HepG2 (cell line): ENCODE measurements at regions not wholly inside any gene's neighbourhood (a gene's known extent, or its start where the extent isn't known, plus 50 kb on each side); places are given as distances from the start of the nearest gene placed in this dataset.

Experiments used
- ATAC-seq: fragments of 200-7000 bp; cut with Tn5 transposase; 3 replicates; pipeline ENCODE4 v1.9.1; 2020; ENCODE audit warnings: mild to moderate bottlenecking, moderate library complexity
- BruUV-seq: library from RNA; stranded (reverse); fragments of 400-500 nt; replicated peaks from 2 replicates; lab custom pipeline; 2021; lab: Mats Ljungman, UMichigan
- CTCF ChIA-PET: fragments of 300-600 bp; formaldehyde crosslinking; extraction: SDS; loops from one replicate; lab custom pipeline; 2021; ENCODE audit warnings: low total read pairs, inconsistent platforms, low intra/inter-chr PET ratio; lab: Yijun Ruan, JAX
- POLR2A ChIA-PET: fragments of 350-600 bp; sonication (Branson Sonifier 250); formaldehyde crosslinking; loops from one replicate; lab custom pipeline; 2020; ENCODE audit warnings: antibody characterized with exemption, inconsistent platforms; lab: Yijun Ruan, JAX
- DNase-seq: peaks from one replicate; pipeline ENCODE4 v3.0.0-alpha.2; 2015; ENCODE audit warnings: low spot score
- FAIRE-seq: peaks from 3 replicates; lab custom pipeline; 2011; peaks lifted over from hg19 to GRCh38; lab: Jason Lieb, UNC
- H2AFZ ChIP-seq: one replicate; pipeline ENCODE4 v1.6.1; 2011; ENCODE audit warnings: low read length, inconsistent platforms
- H3K27ac ChIP-seq: fragments of 300-600 bp; 3 replicates; pipeline ENCODE4 v1.8.0; 2011; ENCODE audit warnings: mixed run types, mild to moderate bottlenecking, mixed read lengths, low read length, inconsistent platforms; ENCODE audit not compliant: insufficient read depth; ENCODE audit errors: extremely low read length
- H3K27me3 ChIP-seq, 2 experiments: fragments of 200-600 bp in 1 of 2; 2 replicates in 1 of 2; 3 replicates in 1 of 2; pipeline versions ENCODE4 v1.6.0 to v1.8.0; 2011; ENCODE audit warnings: low read length in 2 of 2, mild to moderate bottlenecking in 2 of 2, moderate library complexity in 2 of 2, inconsistent platforms in 1 of 2; ENCODE audit not compliant: insufficient read depth in 2 of 2, control insufficient read depth in 1 of 2
- H3K36me3 ChIP-seq, 2 experiments: fragments of 200-600 bp in 1 of 2; replicated peaks in 1 of 2; 2 replicates in 1 of 2; 3 replicates in 1 of 2; pipeline versions ENCODE4 v1.5.1 to v1.8.0; 2011; ENCODE audit warnings: low read length in 2 of 2, inconsistent platforms in 1 of 2; ENCODE audit not compliant: insufficient read depth in 2 of 2, control insufficient read depth in 1 of 2
- H3K4me1 ChIP-seq: 2 replicates; pipeline ENCODE4 v1.5.1; 2012; ENCODE audit warnings: low read length, inconsistent platforms; ENCODE audit not compliant: insufficient read depth
- H3K4me2 ChIP-seq: 2 replicates; pipeline ENCODE4 v1.6.0; 2011; ENCODE audit warnings: low read depth, low read length, inconsistent platforms
- H3K4me3 ChIP-seq, 3 experiments: fragments of 200-600 bp in 1 of 3; sonication (generic), shearing (Covaris generic) in 1 of 3; replicated peaks in 1 of 3; 2 replicates each; pipeline ENCODE4 v1.5.1; 2011 to 2016; ENCODE audit warnings: low read length in 3 of 3, inconsistent platforms in 2 of 3, low read depth in 2 of 3, mild to moderate bottlenecking in 2 of 3, control low read depth in 1 of 3, mixed read lengths in 1 of 3; ENCODE audit not compliant: insufficient read depth in 1 of 3
- H3K79me2 ChIP-seq: one replicate; pipeline ENCODE4 v1.6.1; 2011; ENCODE audit warnings: low read length, inconsistent platforms; ENCODE audit not compliant: insufficient read depth
- H3K9ac ChIP-seq: 2 replicates; pipeline ENCODE4 v1.6.0; 2011; ENCODE audit warnings: mild to moderate bottlenecking, low read depth, low read length, inconsistent platforms; ENCODE audit not compliant: insufficient read depth
- H3K9me3 ChIP-seq: 2 replicates; pipeline ENCODE4 v1.5.1; 2012; ENCODE audit warnings: mild to moderate bottlenecking, low read length
- H4K20me1 ChIP-seq: 2 replicates; pipeline ENCODE4 v1.6.0; 2011; ENCODE audit warnings: inconsistent platforms, mild to moderate bottlenecking, low read length, moderate library complexity; ENCODE audit not compliant: insufficient read depth
- RFX5 ChIP-seq: IDR thresholded peaks from 2 replicates; pipeline ENCODE4 v1.6.1; 2011; ENCODE audit warnings: low read depth, low read length, improper control_type of control experiment
- SMAD9 ChIP-seq: sonication (generic); formaldehyde crosslinking; IDR thresholded peaks from 2 replicates; pipeline ENCODE4 v1.5.1; 2020; ENCODE audit warnings: mild to moderate bottlenecking, missing genetic modification reagents
- ZKSCAN1 ChIP-seq: fragments of 150-350 bp; IDR thresholded peaks from 2 replicates; pipeline ENCODE4 v1.6.1; 2014; ENCODE audit warnings: low read length
- WGBS: methylation state at CpG from one replicate; pipeline ENCODE4 v1.1.6; 2017; ENCODE audit warnings: low lambda C conversion rate; 5-methylcytosine and 5-hydroxymethylcytosine counted together
- in situ Hi-C: cut with HindIII; loops from 2 replicates; pipeline ENCODE4 v1.10.0; 2017; ENCODE audit warnings: low pct_unique_long_range_greater_than_20kb; ENCODE audit not compliant: extremely low pct_ligation_motif_present
- intact Hi-C: fragments of 100-400 bp; cut with micrococcal nuclease; formaldehyde crosslinking; loops from one replicate; pipeline ENCODE4 v1.10.0; 2022; ENCODE audit not compliant: unreplicated experiment
- TF ChIP-seq, protein P1 (sequence below): sonication (generic); formaldehyde crosslinking; conservative IDR thresholded peaks from 2 replicates; pipeline ENCODE4 v1.4.0; 2020; ENCODE audit warnings: mild to moderate bottlenecking, missing genetic modification reagents, moderate library complexity
- TF ChIP-seq, protein P2 (sequence below): sonication (generic); formaldehyde crosslinking; IDR thresholded peaks from 2 replicates; pipeline ENCODE4 v1.5.0; 2020; ENCODE audit warnings: missing genetic modification reagents, mild to moderate bottlenecking, borderline replicate concordance

DNA sequence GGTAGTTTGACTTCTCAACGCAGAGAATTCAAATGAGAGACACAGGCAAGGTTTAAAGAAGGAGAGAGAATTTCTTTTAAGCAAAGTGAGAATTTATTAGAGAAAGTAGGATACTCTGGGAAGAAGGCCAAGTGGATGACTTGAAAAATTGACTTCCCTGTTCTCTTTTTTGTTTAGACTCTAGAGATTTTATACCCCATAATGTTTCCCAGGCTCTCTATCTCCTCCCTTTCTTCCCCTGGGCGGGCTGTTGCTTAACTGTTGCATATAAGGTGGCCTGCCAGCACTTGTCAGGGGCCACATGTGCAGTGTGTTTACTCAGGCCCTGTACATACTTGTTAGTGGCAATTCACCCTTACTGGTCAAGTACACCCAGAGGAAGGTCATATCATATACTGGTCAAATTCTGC lies 403.7 kb downstream of the SLC6A15 start (continued):
- TF ChIP-seq, protein P1, sequence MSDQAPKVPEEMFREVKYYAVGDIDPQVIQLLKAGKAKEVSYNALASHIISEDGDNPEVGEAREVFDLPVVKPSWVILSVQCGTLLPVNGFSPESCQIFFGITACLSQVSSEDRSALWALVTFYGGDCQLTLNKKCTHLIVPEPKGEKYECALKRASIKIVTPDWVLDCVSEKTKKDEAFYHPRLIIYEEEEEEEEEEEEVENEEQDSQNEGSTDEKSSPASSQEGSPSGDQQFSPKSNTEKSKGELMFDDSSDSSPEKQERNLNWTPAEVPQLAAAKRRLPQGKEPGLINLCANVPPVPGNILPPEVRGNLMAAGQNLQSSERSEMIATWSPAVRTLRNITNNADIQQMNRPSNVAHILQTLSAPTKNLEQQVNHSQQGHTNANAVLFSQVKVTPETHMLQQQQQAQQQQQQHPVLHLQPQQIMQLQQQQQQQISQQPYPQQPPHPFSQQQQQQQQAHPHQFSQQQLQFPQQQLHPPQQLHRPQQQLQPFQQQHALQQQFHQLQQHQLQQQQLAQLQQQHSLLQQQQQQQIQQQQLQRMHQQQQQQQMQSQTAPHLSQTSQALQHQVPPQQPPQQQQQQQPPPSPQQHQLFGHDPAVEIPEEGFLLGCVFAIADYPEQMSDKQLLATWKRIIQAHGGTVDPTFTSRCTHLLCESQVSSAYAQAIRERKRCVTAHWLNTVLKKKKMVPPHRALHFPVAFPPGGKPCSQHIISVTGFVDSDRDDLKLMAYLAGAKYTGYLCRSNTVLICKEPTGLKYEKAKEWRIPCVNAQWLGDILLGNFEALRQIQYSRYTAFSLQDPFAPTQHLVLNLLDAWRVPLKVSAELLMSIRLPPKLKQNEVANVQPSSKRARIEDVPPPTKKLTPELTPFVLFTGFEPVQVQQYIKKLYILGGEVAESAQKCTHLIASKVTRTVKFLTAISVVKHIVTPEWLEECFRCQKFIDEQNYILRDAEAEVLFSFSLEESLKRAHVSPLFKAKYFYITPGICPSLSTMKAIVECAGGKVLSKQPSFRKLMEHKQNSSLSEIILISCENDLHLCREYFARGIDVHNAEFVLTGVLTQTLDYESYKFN = no peak
- TF ChIP-seq RFX5 = no peak
- TF ChIP-seq, all 625 proteins: peak for 0

DNA sequence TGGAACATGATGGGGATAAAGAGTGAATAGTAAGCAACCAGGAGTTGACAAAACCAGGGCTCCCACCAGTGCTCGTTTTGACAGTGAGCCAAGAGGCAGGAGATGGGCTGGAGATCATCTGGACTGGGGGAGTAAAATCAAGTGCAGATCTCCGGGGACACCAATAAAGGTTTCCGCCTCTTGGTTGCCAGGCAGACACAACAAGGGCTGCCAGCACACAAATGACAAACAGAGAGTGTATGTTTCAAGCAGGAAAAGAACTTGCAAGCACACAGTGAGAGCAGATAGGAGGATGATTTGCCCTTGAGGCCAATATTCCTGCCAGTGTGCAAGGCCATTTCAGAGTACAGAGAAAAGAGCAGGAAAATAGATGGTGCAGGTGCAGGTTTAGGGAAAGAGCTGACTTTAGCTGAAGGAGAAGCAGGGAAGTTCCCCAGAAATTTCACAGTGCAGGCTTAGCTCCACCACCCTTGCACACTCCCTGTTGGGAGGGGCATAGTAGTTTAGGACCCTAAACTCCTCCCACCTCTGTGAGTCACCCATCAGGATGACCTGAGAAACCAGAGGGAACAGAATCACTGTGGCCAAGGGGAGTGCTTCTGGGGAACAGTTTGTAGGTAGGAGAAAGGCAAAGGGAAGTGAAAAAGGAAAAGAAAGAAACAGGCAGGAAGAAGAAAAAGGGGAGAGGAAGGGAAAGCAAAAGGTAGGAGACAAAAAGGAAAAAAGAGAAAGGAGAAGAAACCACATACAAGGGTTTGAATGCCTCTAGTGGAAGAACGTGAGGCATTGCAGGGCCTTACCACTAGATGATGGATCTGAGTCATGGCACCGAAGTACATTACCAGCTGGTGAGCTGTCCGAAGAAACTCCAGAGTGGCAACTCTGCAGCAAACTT lies 404.4 kb downstream of the SLC6A15 start:
- no peak overlapping the region for H3K9ac ChIP-seq
- CTCF ChIA-PET = no interaction called here
- H3K9me3 ChIP-seq = no peaks in the 10 kb centered on the region
- no TSS peak for BruUV-seq
- TF ChIP-seq ZKSCAN1 = no peak
- TF ChIP-seq, protein P2, sequence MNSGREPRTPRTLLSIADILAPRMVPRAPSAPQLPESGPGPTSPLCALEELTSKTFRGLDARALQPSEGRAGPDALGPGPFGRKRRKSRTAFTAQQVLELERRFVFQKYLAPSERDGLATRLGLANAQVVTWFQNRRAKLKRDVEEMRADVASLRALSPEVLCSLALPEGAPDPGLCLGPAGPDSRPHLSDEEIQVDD (CRISPR knock-in tag) = no peak
- TF ChIP-seq SMAD9 (CRISPR knock-in tag) = no peak
- H3K36me3 ChIP-seq = no peaks in the 10 kb centered on the region
- intact Hi-C loops = no loop called here
- no peak overlapping the region for H3K4me2 ChIP-seq
- no peak overlapping the region for H2AFZ ChIP-seq
- DNase-seq (peak; percentile 12), FAIRE-seq (no peak), ATAC-seq (peak; percentile 87)
- WGBS = 24% methylated on average over 6 of the region's 6 CpGs
- in situ Hi-C loops = loop anchor here (5.0 to 25.0 kb wide), 2 partner anchors 1821 to 1971 kb away; partner anchors contain the start of gene TMTC2
- no peaks in the 10 kb centered on the region for H3K79me2 ChIP-seq
- POLR2A ChIA-PET = no interaction called here
- no peak overlapping the region for H3K27ac ChIP-seq
- no peaks in the 10 kb centered on the region for H3K4me1 ChIP-seq
- no peaks in the 10 kb centered on the region for H4K20me1 ChIP-seq
- no peak overlapping the region for H3K4me3 ChIP-seq
- no peaks in the 10 kb centered on the region for H3K27me3 ChIP-seq
